ENCODE measurements at regions not wholly inside any gene's neighbourhood (a gene's known extent, or its start where the extent isn't known, plus 50 kb on each side); places are given as distances from the start of the nearest gene placed in this dataset.

DNA sequence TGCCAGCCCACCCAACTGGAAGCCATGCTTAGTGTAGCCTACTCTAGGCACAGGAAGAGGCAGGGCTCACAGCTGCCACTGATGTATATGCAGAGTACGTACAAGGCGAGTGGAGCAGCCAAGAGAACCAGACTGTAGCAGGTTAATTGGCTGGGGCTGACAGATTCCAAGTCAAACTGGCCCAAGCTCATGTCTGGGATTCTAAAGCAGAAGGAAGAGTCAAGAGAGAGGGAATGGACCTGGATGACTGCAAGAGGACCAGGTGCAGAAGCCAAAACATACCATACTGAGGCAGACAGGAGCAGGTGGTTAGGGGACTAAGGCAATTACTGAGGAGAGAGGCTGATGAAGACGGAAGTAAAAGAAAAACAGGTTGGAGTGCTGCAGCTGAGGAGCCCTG is 51.3 kb upstream of the LRRN2 start:
- DNase-seq (ENCODE audit: low read depth, low spot score) = no peak

DNA sequence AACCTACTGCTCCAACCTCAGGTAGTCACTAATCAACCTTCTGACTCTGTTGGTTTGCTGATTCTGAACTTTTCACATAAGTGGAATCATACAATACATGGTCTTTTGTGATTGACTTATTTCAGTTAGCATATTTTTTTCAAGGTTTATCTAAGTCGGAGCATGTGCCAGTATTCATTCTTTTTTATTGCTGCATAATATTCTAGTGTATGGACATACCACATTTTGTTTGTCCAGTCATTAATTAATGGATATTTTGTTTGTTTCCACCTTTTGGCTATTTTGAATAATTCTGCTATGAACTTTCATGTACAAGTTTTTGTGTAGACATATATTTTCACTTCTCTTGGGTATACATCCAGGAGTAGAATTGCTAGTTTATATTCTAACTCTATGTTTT is 53.0 kb upstream of the LRRN2 start:
- no peak for DNase-seq (ENCODE audit: low read depth, low spot score)

DNA sequence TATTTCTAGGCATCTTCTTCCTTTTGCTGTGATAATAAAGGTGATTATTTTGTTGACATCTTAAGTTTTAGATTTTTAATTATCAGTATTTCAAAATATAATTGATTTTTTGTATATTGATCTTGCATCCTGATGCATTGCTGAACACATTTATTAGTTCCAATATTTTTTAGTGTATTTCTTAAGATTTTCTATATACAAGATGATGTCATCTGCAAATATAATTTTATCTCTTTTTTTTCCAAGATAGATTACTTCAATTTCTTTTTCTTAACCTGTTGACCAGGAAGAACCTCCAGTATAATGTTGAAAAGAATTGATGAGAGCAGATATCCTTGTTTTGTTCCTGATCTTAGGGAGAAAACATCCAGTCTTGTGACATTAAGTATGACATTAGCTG is 54.8 kb upstream of the LRRN2 start:
- DNase-seq (ENCODE audit: low read depth, low spot score) = no peak

DNA sequence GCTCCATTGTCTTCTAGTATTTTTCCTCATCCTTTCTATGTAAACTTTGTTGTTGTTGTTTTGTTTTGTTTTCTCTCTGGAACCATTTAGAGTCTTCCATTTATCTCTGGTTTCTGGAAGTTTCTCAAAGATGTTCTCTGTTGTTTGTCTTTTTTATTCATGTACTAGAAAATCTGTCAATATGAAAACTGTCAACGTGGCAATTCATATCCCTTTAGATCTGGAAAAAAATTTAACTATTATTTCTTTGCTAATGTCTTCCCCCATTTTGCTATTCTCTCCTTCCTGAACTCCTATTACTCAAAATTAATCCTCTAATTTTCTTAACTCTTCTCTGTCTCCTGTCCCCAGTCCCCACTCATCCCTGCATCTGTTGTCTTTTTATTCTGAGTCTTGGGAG is 55.9 kb upstream of the LRRN2 start:
- no peak for DNase-seq (ENCODE audit: low read depth, low spot score)

DNA sequence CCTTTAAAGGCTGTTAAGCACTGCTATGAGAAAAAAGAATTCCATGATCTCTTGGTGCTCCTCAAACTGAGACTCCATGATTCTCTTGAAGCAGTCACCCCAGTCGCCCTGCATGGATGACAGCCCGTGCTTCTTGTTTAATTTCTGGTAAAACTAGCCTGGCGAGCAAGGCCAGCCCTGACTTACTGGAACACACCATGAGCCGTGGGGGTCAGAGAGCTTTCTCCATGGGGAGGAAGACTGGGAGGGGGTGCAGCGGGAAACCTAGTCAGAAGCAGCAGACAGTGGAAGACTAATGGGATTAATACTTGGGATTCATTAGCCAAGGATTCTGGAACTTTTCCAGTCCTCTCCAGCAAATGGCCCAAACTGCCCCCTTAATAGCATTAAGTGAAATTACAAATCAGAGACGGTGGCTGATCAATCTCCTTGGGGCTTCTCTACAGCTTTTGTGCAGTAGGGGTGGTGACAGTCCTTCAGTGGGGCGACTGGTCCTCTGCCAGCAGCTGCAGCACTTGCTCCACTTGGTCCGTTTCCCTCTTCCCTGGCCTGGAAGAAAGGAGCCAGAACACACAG is 57.2 kb upstream of the LRRN2 start:
- no peak for DNase-seq (ENCODE audit: low read depth, low spot score)

DNA sequence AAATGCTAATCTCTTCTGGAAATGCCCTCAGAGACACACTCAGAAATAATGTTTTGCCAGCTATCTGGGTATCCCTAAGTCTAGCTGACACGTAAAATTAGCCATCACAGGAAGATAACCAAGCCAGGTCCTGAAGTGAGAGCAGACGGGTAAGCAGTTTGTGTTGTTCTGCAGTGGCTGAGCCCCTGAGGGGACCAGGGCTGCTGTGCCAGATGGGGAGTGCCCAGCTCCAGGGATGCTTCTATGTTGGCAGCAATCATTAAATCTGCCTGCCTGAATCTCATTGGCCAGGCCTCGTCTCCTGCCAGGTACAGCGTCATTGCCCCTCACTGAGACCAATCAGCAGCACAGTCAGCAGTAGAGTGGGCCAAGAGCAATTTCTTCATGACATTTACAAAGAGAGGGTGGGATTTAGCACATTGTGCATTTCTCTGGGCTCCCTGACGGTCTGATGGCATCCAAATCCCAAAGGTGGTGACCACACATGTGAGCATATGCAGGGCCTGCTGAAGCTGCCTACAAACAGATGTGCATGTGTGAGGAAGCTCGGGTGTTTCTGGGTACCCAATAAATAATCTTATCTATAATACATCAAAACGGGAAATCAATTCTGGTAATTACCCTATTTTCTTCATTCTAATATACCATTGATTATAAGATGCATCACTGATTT is 58.7 kb upstream of the LRRN2 start:
- no peak for DNase-seq (ENCODE audit: low read depth, low spot score)

DNA sequence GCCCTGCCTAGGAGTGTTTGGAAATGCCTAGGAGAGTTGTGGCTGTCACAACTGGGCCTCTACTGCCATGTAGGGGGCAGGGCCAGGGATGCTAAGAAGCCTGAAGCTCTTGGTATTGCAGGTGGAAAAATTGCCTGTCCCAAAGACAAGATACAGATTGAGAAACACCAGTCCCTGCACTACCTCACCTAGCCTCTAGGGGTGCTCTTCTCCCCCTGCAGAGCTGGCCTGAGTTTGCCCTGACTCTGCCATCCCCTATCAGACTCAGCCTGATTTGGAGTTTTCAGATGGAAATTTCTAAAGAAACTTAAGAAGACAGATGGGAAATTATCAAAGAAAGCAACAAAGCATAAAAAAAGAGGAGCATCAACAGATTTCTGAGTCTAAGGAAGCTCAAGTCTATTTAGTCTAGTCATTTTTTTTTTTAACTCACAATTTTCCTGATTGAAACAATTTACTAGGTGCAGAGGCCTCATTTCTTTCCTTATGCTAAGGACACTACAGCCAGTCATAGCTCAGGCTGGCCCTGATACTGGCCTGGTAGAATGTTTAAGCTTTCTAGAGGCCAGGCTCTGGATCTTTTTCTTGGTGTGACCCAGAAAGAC is 61.4 kb upstream of the LRRN2 start:
- peak; percentile 88 for DNase-seq (ENCODE audit: low read depth, low spot score)

DNA sequence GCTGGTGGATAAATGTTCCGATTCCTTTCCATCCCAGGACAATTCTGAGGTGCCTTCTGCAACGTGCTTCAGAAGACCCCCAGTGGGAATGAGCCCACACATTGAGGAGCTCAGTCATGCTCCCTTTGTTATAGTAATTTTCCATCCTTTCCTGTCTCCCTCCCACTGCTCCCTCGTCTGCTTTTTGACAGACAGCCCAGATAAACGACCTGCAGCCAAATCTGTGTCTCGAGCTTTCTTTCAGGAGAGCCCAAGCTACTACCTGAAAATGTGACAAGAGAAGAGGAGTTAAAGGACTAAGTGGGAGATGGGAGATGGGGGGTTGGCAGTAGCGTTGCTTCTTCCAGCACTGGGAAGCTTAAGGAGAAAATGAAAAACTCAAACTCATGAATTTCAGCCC is 65.9 kb upstream of the LRRN2 start:
- no peak for DNase-seq (ENCODE audit: low read depth, low spot score)

DNA sequence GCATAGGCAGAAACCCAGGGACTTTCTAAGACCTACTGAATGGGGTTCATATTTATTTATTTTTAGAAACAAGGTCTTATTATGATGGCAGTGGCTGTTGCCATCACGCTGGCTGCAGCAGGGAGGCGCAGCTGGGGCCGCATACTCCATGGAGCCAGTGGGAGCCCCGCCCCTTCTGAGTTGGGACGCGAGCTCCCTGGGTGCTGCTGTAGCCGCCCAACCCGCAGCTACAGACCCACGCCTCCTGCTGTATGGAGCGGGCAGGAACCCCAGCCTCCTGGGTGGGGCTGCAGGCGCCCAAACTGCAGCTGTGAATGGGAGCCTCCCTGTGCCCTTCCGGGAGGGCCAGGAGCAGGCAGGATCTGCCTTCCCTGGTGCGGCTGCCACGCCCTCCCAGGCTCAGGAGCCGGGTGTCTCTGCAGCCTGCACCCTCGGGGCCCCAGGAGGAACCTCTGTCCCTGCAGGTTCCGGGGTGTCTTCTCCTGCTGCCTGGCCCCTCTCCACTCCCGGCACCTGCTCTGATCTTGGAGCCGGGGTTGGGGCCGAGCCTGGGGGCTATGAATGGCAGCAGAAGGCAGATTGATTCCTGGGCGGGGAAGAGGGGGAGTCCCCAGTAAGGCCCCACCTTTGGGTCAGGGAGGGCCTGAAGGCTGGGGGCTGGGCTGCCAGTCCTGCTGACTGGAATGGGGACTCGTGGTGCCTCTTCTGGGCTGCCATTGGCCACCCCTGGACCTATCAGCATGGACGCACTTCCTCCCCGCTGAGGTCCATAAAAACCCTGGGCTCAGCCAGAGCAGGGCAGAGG is 66.5 kb upstream of the LRRN2 start:
- peak; percentile 36 for DNase-seq (ENCODE audit: low read depth, low spot score)

DNA sequence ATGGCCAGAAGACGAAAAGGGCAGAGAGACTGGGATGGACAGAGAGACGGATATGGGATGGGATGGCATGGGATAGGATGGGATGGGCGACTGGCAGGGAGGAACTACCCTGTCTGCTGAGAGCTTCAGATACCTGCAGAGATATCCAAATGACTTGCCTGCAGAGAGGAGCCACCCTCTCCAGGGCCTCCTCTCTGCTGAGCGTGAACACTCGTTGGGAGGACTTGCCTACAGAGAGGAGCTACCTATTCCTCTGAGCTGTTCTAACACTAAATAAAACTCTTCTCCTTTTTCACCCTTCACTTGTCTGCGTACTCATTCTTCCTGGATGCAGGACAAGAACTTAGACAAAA is 67.1 kb upstream of the LRRN2 start:
- DNase-seq (ENCODE audit: low read depth, low spot score) = no peak

DNA sequence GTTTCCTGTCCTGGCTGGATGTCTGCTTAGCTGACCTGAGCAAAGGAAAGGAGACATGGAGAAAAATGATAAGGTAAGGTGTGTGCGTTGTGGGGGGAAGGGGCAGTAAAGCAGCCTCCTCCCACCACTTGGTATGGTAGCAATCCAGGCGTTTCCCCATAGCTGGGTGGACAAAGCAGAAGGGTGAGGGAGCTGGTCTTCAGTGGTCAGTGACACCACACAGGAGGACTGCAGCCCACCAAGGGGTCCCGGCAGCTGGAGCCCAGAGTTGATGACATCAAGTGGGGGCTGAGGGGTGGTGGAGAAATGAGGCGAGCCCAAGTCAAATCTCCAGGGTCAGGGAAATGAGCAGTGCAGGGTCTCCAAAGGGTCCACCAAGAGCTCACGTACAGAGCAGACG is 69.3 kb upstream of the LRRN2 start:
- no peak for DNase-seq (ENCODE audit: low read depth, low spot score)

DNA sequence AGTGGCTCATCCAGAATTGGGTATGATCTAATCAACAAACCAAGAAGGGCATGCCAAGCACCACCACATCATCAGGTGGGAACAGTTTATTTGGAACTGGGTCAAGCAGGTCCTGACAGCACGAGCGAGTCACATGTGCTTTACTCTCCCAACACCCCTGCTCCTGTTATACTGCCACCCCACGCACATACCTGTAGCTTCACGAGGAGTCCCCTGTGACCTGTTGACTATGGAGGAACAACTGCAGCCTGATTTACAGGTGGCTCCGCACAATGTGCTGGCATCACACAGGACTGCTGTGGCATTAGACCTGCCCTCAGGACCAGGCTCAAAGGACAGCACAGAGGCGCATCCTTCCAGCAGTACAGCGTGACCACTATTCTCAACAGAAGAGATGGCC is 70.8 kb upstream of the LRRN2 start:
- DNase-seq (ENCODE audit: low read depth, low spot score) = no peak

DNA sequence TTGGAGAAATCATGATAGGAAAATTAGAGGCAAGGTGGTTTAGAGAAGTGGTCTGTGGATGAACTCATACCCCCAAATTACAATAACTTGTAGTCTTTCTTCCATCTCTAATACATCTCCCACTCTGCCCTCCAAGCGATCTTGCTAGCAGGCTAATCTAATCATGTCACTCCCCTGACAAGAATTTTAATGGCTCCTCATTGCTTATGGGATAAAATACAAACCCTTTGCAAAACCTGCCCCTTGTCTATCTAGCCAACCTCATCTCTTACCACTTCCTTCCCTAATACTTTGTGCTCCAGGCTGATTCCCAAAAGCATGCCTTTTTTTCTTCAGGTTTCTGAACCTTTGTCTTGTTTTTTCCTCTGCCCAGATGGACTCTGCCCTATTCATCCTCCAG is 71.3 kb upstream of the LRRN2 start:
- no peak for DNase-seq (ENCODE audit: low read depth, low spot score)

DNA sequence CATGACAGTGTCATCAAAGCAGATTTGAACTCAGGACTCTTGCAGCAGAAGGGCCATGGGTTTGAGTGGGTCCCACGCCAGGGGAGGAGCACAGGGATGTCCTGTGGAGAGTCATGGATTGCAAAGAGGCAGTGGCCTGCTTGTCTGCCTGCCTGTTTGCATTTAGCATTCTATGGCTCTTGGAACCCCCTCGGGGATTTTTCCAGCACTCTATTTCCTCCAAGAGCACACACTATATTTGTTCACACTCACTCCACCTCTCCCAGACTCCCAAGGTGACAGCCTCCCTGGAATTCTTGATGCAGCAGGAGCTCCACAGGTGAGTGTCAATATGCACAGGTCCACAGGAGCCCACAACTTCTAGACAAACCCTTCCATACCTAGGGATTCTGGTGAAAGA is 73.1 kb upstream of the LRRN2 start:
- no peak for DNase-seq (ENCODE audit: low read depth, low spot score)

DNA sequence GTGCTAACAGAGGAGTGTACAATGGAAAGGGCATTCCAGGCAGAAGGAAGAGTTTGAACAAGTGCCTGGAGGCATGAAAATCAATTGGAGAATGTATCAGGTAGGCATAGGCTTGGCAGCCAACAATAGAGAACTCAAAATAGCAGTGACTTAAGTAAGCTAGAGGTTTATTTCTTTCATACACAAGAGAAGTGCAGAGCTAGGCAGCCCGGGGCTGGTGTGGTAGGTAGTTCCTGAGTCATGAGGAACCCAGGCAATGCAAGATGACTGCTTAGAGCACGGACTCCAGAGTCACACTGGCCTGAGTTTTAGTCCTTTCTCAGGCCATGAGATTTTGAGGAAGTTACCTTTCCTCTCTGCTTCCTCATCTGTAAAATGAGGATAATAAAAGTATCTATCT is 74.8 kb upstream of the LRRN2 start:
- DNase-seq (ENCODE audit: low read depth, low spot score) = no peak

DNA sequence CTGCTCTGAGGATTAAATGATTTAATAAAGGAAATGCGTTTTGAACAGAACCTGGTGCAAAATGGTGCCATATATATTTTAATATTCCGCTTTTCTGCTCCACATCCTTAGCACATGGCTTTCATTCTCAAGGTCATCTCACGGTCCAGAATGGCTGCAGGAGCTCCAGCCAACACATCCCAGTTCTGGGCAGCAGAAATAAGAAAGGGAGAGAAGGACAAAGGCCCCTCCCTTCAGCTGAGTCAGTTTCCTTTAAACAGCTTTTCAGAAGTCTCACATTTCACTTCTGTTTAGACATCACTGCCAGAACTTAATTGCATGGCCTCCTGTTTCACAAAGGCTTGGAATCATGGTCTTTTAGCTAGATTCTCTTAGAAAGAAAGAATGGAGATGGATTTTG is 75.2 kb upstream of the LRRN2 start:
- DNase-seq (ENCODE audit: low read depth, low spot score) = no peak

DNA sequence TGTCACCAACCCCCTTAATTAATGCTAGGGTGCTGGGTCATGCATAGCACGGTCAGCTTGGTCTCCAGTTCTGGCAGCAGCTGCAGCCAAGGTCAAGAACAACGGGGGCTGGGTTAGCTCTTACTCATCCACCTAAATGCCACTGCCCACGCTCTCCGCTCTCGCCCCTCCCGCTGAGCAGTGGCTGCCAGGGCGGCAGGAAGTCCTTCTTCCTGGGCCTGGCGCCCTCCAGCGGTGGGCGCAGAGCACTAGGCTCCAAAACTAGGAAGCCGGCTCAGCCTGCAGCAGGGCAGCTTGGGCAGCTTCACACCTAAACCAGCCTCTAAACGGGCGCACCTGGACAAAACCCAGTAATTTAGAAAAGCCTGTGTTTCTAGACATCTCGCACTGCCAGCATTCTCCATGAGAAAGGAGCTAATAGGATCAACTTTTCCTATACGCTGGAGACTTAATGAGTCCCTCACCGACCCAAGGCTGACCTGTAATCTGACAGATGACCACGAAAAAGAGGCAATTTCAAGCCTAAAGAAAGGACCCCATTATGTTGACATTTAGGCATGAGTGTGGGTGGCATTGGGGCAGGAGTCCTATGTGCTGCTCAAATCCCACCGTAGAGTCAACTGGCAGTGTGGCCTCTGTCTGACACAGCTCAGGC is 78.4 kb upstream of the LRRN2 start:
- DNase-seq (ENCODE audit: low read depth, low spot score) = peak; percentile 85

DNA sequence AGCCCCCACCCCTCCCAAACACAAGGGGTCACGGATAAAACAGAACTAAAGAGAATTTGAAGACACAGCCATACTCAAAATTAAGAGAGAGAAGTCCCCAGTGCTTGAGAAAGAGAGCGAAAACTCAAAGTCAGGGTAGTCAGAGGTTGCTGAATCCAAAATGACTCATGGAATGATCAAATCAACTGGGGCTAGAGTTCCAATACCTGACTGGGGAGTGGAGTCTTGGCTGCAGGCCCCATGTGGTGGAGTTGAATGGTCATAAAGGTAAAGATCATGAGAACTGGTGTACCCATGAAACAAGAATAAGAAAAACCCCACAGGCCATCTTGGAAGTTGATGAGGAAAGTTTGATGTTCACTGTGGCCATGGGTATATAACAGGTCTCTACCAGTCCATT is 84.5 kb upstream of the LRRN2 start:
- no peak for DNase-seq (ENCODE audit: low read depth, low spot score)

DNA sequence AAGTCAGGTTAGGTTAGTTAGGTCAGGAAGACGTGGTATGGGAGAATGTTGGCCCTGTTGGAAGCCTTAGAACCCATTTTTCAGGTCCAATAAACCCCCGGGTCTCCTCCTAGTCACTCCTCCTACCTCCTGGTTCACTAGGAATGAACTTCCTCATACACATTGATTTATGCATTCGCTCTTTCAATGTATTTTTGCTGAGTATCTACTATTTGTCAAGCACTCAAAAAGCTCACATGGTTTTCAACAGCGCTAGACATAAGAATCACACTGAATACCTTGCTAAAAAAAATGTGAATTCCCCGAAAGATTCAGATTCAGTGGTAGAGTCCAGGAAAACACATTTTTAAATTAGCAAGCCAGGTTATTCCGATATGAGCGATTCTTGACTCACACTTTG is 85.8 kb upstream of the LRRN2 start:
- no peak for DNase-seq (ENCODE audit: low read depth, low spot score)

DNA sequence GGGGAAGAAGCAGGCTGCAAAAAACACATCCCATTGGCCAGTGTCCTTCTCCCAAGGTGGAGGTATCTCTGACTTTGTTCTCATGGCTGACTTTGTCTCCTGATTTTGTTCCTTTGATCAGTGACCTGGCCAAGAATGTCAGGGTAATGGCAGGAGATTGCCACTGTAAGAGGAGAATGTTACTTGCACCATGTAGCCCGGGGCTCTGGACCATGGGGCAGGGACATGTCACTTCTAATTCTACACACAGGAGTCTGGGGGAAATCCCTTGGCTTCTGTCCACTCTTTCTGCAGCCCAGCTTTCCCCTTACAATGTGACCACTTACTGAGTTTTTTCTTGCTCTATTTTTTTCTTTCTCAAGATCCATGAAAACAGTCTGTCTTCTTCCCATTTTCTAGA is 87.7 kb upstream of the LRRN2 start:
- DNase-seq (ENCODE audit: low read depth, low spot score) = no peak

DNA sequence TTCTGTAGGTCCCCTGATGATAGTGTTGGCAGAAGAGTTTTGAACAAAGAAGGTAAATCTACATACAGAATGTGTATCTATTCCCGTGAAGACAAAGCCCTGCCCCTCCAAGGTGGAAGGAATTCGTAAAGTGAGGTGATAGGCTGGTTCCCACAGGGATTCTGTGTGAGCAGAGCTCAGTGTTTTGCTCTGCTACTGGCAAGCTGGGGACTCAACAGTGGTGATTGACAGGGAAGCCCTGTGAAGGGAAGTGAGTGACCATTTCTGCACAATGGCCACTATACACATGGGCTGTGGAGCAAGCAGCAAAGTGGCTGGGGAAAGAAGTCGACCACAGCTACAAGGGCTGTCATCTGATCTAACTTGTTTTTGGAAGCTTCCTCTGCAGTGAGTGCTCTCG is 90.0 kb upstream of the LRRN2 start:
- DNase-seq (ENCODE audit: low read depth, low spot score) = no peak

DNA sequence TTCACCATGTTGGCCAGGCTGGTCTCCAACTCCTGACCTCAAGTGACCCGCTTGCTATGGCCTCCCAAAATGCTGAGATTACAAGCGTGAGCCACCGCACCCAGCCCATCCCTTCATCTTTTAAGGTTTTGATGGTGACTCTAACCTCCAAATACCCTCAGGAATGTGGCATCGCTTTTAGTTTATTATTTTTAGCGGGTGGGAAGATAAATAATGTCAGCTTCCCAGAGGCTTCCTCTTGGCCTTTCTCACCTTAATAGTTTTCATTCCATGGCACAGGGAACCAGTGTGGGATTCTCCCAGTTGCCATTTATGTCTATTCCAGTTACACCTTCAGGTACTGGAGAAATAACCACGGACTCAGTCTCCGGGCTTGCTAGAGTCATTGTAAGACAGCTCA is 92.1 kb upstream of the LRRN2 start:
- no peak for DNase-seq (ENCODE audit: low read depth, low spot score)
